ENCODE measurements at regions not wholly inside any gene's neighbourhood (a gene's known extent, or its start where the extent isn't known, plus 50 kb on each side); places are given as distances from the start of the nearest gene placed in this dataset.

- TF ChIP-seq, protein P1, sequence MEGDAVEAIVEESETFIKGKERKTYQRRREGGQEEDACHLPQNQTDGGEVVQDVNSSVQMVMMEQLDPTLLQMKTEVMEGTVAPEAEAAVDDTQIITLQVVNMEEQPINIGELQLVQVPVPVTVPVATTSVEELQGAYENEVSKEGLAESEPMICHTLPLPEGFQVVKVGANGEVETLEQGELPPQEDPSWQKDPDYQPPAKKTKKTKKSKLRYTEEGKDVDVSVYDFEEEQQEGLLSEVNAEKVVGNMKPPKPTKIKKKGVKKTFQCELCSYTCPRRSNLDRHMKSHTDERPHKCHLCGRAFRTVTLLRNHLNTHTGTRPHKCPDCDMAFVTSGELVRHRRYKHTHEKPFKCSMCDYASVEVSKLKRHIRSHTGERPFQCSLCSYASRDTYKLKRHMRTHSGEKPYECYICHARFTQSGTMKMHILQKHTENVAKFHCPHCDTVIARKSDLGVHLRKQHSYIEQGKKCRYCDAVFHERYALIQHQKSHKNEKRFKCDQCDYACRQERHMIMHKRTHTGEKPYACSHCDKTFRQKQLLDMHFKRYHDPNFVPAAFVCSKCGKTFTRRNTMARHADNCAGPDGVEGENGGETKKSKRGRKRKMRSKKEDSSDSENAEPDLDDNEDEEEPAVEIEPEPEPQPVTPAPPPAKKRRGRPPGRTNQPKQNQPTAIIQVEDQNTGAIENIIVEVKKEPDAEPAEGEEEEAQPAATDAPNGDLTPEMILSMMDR (IDR thresholded peaks at IDR 0.05; ENCODE audit: low read length) = no peak
- no peak for TF ChIP-seq EZH2 (IDR thresholded peaks at IDR 0.05; ENCODE audit: borderline replicate concordance, low read length)
Observed at GRCh38 chr12:131491916-131492490, 218.9 kb upstream of the SFSWAP start.

Measured in OCI-LY1 (cell line).